HAP-1 (cell line): ENCODE measurements at regions not wholly inside any gene's neighbourhood (a gene's known extent, or its start where the extent isn't known, plus 50 kb on each side); places are given as distances from the start of the nearest gene placed in this dataset.

Source experiments
- DNase-seq, 2 experiments: peaks; one replicate each; pipeline ENCODE4 v3.0.0-alpha.2; 2016 to 2020; ENCODE audit warnings: low spot score in 2 of 2
- H3K27me3 ChIP-seq: fragments of 250-450 bp; sonication (Bioruptor Pico); 2 replicates; pipeline ENCODE4 v1.5.1; 2020; ENCODE audit warnings: low read depth, mild to moderate bottlenecking, moderate library complexity
- H3K36me3 ChIP-seq: fragments of 250-450 bp; sonication (Bioruptor Pico); replicated peaks from 2 replicates; pipeline ENCODE4 v1.5.1; 2020; ENCODE audit warnings: mild to moderate bottlenecking
- H3K4me1 ChIP-seq: fragments of 250-450 bp; sonication (Bioruptor Pico); 2 replicates; pipeline ENCODE4 v1.5.1; 2020; ENCODE audit warnings: mild to moderate bottlenecking
- H3K4me3 ChIP-seq: fragments of 250-450 bp; sonication (Bioruptor Pico); 2 replicates; pipeline ENCODE4 v1.5.1; 2020; ENCODE audit warnings: mild to moderate bottlenecking, moderate library complexity
- H3K9me3 ChIP-seq: fragments of 250-450 bp; sonication (Bioruptor Pico); 2 replicates; pipeline ENCODE4 v1.5.1; 2020; ENCODE audit warnings: mild to moderate bottlenecking, moderate library complexity
- in situ Hi-C: fragments of 300-500 bp; cut with MboI; formaldehyde crosslinking; loops from 3 replicates; pipeline ENCODE4 v1.14.3; 2020; ENCODE audit warnings: low sequenced_read_pairs, inconsistent platforms, mixed read lengths

DNA sequence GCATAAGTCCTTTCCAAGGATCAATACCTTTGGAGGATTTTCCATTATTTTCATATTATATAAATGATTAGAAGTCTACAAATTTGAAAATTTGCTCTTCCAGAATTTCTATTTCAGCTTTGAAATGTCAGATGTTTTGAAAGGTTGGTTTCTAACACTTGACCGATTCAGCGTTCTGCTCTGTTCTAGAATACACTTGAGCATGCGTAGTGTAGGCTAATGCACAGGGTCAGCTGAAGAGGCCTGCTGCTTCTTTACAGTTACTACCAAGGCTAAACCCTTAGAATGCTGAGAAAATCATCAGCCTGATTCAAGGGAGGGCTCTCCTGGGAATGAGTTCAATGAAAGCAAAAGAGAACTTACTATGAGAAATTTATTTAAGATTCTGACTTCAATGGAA is 177.6 kb downstream of the RNF144B start:
- Histone ChIP-seq H3K36me3 (no peaks in the 10 kb centered on the region), H3K4me1 (no peaks in the 10 kb centered on the region), H3K9me3 (no peaks in the 10 kb centered on the region), H3K4me3 (no peak overlapping the region), H3K27me3 (peaks cover 11% of the 10 kb centered on the region; the same call in 1 of the 2 replicates)
- no peak for DNase-seq
- in situ Hi-C loops, result no loop called here

DNA sequence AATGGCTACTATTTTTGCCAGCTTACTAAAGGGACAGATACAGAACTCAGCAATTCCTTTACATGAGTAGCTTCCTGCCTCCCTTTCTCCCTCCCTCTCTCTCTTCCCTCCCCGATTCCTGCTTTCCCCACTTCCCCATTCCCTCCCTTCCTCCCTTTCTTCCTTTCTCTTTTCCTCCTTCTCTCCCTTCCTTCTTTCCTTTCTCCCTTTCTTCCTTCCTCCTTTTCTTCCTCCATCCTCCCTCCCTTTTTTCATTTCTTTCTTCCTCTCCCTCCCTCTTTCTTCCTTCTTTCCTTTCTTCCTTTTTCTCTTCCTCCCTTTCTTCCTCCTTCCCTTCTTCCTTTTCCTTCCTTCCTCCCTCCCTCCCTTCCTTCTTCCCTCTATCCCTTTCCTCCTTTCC is 178.1 kb downstream of the RNF144B start:
- Histone ChIP-seq H3K36me3 (no peaks in the 10 kb centered on the region), H3K27me3 (peaks cover 11% of the 10 kb centered on the region; the same call in 1 of the 2 replicates), H3K4me1 (no peaks in the 10 kb centered on the region), H3K9me3 (no peaks in the 10 kb centered on the region), H3K4me3 (no peak overlapping the region)
- no peak for DNase-seq
- in situ Hi-C loops, result no loop called here

DNA sequence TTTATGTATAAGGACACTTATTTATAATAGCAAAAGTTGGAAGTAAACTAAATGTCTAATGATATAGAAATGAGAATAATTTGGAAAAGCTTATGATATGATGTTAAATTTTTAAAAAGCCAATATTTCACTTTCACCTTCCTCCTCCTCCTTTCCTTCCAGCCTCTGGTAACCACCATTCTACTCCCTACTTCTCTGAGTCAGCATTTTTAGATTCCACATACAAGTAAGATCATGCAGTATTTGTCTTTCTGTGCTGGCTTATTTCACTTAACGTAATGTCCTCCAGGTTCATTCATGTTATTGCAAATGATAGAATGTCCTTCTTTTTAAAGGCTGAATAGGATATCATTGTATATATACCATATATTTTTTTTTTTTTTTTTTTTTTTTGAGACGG is 180.2 kb downstream of the RNF144B start:
- Histone ChIP-seq H3K4me1 (no peaks in the 10 kb centered on the region), H3K27me3 (peaks cover 9% of the 10 kb centered on the region; the same call in 1 of the 2 replicates), H3K4me3 (no peak overlapping the region), H3K36me3 (no peaks in the 10 kb centered on the region), H3K9me3 (no peaks in the 10 kb centered on the region)
- no peak for DNase-seq
- in situ Hi-C loops, result no loop called here

DNA sequence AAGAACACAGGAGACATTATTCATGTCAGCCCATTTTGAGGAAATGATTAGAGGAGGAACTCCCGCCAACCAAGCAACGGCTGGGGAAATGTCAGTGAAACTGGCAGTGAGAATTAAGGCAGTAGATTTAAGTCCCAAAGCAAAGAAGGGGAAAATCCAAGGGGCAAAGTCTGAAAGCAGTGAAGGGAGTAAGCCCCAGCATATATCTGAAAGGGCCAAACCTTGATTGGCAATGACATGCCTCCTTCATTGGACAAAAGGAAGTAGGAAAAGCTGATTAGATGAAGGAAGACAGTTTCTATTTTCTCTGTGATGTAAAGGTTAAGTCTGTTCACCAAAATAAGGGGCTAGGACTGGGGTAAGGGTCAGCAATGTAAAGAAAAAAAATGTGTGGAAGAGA is 190.3 kb downstream of the RNF144B start:
- in situ Hi-C loops, result loop anchor here (25.0 kb wide), 1 partner anchor 1485 kb away; no protein-coding TSS in a partner anchor
- DNase-seq, result no peak
- Histone ChIP-seq H3K36me3 (no peaks in the 10 kb centered on the region), H3K4me1 (no peaks in the 10 kb centered on the region), H3K4me3 (no peak overlapping the region), H3K27me3 (peaks cover 10% of the 10 kb centered on the region; the same call in 1 of the 2 replicates), H3K9me3 (no peaks in the 10 kb centered on the region)

DNA sequence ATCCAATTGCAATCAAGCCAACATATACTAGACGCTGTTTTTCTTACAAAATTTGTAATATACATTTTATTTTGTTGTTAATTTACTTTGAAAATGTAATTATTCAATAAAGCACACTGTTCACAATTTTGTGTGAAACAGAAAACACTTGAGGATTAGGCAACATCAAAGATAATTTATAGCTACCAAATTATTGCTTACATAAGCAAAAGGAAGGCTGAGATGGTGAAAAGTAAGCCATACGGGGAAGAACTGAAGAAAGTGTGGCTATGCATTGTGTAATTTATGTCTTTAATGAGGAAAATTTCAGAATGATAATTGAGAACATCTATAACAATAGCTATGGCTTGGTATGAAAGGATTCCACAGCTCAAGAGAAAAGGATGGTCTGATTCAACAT is 192.0 kb downstream of the RNF144B start:
- Histone ChIP-seq H3K4me3 (no peak overlapping the region), H3K27me3 (peaks cover 10% of the 10 kb centered on the region; the same call in 1 of the 2 replicates), H3K9me3 (no peaks in the 10 kb centered on the region), H3K4me1 (no peaks in the 10 kb centered on the region), H3K36me3 (no peaks in the 10 kb centered on the region)
- DNase-seq, result no peak
- in situ Hi-C loops, result loop anchor here (25.0 kb wide), 1 partner anchor 1483 kb away; no protein-coding TSS in a partner anchor

DNA sequence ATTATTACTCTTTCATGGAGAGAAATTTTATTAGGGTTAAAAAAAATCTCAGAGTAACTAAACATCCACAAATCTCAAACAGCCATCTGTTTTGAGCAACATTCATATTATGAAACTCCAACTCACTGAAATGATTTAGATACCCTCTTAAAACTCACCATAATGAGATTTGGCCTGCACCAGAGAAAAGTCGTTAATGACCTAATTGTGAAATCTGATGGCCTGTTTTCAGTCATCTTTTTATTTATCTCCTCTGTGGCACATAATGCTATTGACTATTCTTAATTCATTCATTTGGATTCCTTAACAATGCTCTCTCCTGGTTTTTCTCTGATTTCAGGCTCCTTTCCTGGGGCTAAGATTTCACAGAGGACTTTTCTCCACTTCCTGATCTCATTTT is 192.7 kb downstream of the RNF144B start:
- peaks cover 10% of the 10 kb centered on the region; the same call in 1 of the 2 replicates for H3K27me3 ChIP-seq
- H3K36me3 ChIP-seq, result no peaks in the 10 kb centered on the region
- H3K4me1 ChIP-seq, result no peaks in the 10 kb centered on the region
- H3K9me3 ChIP-seq, result no peaks in the 10 kb centered on the region
- in situ Hi-C loops, result loop anchor here (25.0 kb wide), 1 partner anchor 1482 kb away; no protein-coding TSS in a partner anchor
- H3K4me3 ChIP-seq, result no peak overlapping the region
- DNase-seq, result no peak

DNA sequence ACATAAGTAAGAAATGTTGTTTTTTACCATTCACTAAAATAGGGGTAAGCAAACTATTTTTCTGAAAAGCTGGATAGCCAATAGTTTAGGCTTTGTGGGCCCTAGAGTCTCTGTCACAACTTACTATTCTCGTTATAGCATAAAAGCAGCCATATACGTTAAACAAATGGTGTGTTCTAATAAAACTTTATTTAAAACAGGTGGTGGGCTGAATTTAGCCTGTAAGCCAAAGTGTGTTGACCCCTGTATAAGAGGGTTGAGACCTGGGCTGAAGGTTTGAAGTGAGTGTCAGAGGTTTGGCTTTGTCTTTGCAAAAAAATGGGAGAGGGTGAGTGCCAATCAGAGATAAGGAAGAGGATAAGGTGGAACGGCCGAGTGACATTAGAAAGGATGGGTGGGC is 197.2 kb downstream of the RNF144B start:
- DNase-seq, result no peak
- Histone ChIP-seq H3K4me3 (no peak overlapping the region), H3K4me1 (0 out of 2 replicates have a peak, but pooled peaks cover 2% of the 10 kb centered on the region), H3K9me3 (no peaks in the 10 kb centered on the region), H3K27me3 (no peaks in the 10 kb centered on the region), H3K36me3 (no peaks in the 10 kb centered on the region)
- in situ Hi-C loops, result loop anchor here (25.0 kb wide), 1 partner anchor 1478 kb away; no protein-coding TSS in a partner anchor

DNA sequence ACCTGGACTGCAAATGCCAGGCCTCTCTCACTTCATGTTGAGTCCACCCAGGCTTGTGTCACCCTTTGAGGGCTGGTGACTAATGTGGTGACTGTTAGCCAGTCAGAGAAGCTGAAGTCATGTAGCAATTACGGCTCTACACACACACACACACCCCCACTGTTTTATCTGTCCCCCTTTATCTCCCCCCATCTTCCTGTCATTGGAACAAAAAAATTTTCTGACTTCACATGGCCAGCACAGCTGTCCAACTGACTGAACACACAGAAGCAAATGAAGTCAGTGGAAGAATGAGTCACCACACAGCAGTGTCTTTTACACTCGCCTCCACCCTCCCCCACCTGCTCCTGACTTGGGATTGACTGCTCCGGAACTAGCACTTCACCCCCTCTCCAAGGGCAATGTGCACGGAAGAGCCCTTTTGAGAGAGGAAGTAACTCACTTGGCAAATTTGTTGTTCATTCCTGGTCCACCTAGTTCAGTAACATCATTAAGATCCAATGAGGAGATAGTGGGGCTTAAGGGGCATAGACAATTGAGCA is 198.0 kb downstream of the RNF144B start:
- no peaks in the 10 kb centered on the region for H3K36me3 ChIP-seq
- in situ Hi-C loops, result loop anchor here (25.0 kb wide), 1 partner anchor 1477 kb away; no protein-coding TSS in a partner anchor
- DNase-seq, result no peak
- no peak overlapping the region for H3K4me3 ChIP-seq
- no peaks in the 10 kb centered on the region for H3K9me3 ChIP-seq
- H3K27me3 ChIP-seq, result no peaks in the 10 kb centered on the region
- H3K4me1 ChIP-seq, result 0 out of 2 replicates have a peak, but pooled peaks cover 2% of the 10 kb centered on the region

DNA sequence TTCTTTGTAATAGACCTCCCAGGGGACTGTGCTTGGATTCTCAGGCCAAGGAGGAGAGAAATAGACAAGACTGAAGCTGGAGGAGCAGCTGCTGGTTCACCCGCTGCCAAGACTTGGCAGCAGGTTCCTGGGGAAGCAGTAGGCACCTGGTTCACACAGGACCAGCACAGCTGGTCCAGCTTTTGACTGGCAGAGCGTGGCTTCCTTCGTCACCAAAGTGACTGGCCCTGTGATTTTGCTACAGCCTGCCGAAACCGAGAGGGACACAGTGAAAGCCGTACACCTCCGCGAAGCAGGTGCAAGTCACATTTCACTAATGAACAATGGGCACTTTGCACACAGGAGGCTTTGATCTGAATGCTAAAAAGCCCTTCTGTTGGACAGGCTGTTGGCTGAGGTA is 199.0 kb downstream of the RNF144B start:
- in situ Hi-C loops, result loop anchor here (25.0 kb wide), 1 partner anchor 1476 kb away; no protein-coding TSS in a partner anchor
- Histone ChIP-seq H3K4me1 (0 out of 2 replicates have a peak, but pooled peaks cover 2% of the 10 kb centered on the region), H3K9me3 (no peaks in the 10 kb centered on the region), H3K4me3 (no peak overlapping the region), H3K36me3 (no peaks in the 10 kb centered on the region), H3K27me3 (no peaks in the 10 kb centered on the region)
- no peak for DNase-seq

DNA sequence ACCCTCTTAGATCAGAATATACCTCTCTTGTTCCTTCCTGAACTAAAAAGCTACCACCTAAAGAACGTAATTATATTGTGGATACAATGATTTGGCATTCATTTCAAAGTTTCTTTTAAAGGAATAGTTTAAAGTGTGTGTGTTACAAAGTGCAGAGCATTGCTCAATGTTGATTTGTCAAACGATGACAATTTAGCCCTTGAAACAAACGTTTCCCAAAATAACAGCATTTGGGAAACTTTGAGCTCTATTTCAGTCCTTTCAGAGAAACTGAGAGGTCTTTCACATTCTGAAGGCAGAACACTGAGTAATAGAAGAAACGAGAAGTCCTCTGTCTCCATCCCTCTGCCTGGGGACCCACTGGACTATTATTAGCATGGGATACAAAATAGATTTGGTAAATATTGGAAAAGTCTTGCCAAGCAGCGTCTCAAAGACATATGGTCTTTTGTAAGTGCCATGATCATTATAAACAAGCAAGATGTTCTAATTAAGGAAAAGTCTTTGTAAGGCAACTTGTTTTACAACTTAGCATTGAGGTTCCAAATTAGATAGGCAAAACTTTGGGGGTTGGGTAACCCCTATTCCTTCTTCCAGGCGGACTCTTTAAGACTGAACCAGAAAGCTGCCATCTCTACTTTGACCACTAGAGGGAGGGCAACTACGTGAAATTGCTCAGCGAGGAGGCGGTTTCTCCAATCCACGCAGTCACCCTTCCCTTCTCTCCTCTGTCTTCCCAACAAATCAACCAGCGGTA is 208.8 kb downstream of the RNF144B start:
- H3K4me3 ChIP-seq, result no peak overlapping the region
- no peaks in the 10 kb centered on the region for H3K36me3 ChIP-seq
- H3K9me3 ChIP-seq, result no peaks in the 10 kb centered on the region
- H3K27me3 ChIP-seq, result no peaks in the 10 kb centered on the region
- in situ Hi-C loops, result loop anchor here (25.0 kb wide), 1 partner anchor 1466 kb away; no protein-coding TSS in a partner anchor
- peak; percentile 66 to 78 for DNase-seq
- no peaks in the 10 kb centered on the region for H3K4me1 ChIP-seq

DNA sequence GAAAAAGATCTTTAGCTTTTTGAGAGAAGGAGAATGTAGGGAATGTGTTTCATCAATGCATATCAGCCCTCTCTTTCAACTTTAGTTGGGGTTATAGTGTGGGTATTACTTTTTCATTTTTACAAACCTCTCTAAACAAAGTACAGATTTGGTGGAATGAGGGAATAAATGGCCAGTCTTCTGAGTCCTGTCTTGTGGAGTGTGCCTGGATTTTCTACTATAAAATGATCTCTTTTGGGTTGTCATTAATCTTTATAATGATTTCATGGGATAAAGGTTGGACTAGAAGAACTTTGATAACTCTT is 209.3 kb downstream of the RNF144B start:
- Histone ChIP-seq H3K27me3 (no peaks in the 10 kb centered on the region), H3K36me3 (no peaks in the 10 kb centered on the region), H3K9me3 (no peaks in the 10 kb centered on the region), H3K4me1 (no peaks in the 10 kb centered on the region), H3K4me3 (no peak overlapping the region)
- no peak for DNase-seq
- in situ Hi-C loops, result loop anchor here (25.0 kb wide), 1 partner anchor 1466 kb away; no protein-coding TSS in a partner anchor

DNA sequence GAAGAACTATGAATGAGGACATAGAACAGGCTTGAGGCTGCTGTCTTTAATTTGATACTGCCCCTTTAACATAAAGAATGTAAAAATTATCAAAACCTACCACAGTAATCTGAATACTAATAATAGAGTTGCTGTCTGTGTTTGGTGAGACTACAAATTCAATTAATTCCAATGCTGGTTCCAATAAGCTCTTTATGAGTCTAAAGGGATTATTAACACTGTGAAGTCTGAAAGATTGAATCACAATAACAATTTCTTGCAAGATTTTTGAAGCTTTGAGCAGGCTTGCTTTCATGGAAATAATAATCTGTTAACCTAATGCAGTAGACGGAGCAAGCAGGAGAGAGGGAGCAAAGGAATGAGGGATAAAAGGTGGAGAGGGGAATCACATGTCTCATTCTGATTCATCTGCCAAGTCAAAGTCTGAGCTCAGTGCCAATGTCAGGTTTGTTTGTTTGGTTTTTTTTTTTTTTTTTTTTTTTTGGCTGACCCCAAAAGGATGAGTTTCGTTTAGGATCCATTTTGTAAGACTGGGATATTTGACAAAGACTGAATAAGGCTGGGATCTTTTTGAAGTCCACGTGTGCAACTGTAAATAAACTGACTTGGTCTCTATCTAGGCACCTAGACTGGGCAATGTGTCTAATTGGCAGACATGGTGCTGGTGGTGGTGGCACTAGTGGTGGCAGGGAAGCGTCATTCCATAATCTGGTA is 211.6 kb downstream of the RNF144B start:
- no peaks in the 10 kb centered on the region for H3K4me1 ChIP-seq
- in situ Hi-C loops, result loop anchor here (25.0 kb wide), 1 partner anchor 1464 kb away; no protein-coding TSS in a partner anchor
- H3K36me3 ChIP-seq, result no peaks in the 10 kb centered on the region
- H3K4me3 ChIP-seq, result no peak overlapping the region
- H3K27me3 ChIP-seq, result no peaks in the 10 kb centered on the region
- H3K9me3 ChIP-seq, result no peaks in the 10 kb centered on the region
- peak in 1 of 2 experiments; percentile 22 for DNase-seq

DNA sequence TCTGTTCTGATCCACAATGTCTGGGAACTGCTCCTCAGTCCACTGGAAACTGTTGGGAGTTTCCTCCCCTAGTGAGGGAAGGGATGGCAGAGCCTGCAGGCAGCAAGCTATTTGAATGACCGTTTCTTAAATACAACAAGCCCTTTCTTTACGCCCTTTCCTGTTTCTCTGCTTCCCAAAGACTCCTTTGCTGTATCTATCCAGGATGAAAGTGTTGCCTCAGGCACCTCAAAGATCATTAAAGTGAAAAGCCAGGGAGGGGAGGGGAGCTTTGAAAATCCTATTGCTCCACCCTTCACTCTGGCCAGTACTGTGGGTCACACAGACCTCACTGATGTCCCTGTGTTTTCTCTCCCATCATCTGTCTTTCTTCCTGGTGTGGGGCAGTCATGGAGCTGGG is 213.1 kb downstream of the RNF144B start:
- Histone ChIP-seq H3K9me3 (no peaks in the 10 kb centered on the region), H3K4me3 (no peak overlapping the region), H3K4me1 (no peaks in the 10 kb centered on the region), H3K27me3 (no peaks in the 10 kb centered on the region), H3K36me3 (no peaks in the 10 kb centered on the region)
- in situ Hi-C loops, result no loop called here
- DNase-seq, result no peak
